ENCODE measurements at regions not wholly inside any gene's neighbourhood (a gene's known extent, or its start where the extent isn't known, plus 50 kb on each side); places are given as distances from the start of the nearest gene placed in this dataset.
"Not testable (repeated sequence)": the region's sequence is repeated elsewhere in the genome, so short reads cannot be mapped to it uniquely, and the experiment has no call there.

DNA sequence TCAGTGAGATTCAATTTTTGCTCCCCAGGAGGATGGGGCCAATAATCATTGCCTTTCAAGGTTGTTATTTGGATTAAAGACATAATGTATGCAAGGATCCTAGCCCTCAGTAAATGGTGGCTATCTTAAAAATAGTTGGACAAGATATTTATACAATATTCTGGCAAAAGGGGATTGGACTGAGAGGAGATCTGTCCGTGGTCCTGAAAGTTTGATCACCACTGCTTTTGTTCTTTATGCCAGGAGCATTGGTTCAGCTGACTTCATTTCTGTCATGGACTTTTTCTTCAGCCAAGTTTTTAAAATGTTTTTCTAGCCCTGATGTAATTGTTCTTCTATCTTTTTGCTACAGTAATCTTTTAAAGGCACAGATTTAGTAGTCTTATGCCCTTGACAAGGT is 70.2 kb upstream of the TCL1A start:
- Histone ChIP-seq H3K4me3 (ENCODE audit: low read depth, low read length) (no peak overlapping the region), H3K36me3 (ENCODE audit: control insufficient read depth, insufficient read depth, low read length) (no peaks in the 10 kb centered on the region), H3K27me3 (ENCODE audit: control insufficient read depth, insufficient read depth, low read length) (no peaks in the 10 kb centered on the region)
- CTCF ChIA-PET: interaction anchor here (2.0 kb wide), 1 partner anchor 11 kb away, joined by 8 read pairs; no protein-coding TSS in a partner anchor
- TF ChIP-seq, protein P1, sequence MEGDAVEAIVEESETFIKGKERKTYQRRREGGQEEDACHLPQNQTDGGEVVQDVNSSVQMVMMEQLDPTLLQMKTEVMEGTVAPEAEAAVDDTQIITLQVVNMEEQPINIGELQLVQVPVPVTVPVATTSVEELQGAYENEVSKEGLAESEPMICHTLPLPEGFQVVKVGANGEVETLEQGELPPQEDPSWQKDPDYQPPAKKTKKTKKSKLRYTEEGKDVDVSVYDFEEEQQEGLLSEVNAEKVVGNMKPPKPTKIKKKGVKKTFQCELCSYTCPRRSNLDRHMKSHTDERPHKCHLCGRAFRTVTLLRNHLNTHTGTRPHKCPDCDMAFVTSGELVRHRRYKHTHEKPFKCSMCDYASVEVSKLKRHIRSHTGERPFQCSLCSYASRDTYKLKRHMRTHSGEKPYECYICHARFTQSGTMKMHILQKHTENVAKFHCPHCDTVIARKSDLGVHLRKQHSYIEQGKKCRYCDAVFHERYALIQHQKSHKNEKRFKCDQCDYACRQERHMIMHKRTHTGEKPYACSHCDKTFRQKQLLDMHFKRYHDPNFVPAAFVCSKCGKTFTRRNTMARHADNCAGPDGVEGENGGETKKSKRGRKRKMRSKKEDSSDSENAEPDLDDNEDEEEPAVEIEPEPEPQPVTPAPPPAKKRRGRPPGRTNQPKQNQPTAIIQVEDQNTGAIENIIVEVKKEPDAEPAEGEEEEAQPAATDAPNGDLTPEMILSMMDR (IDR thresholded peaks at IDR 0.05; ENCODE audit: insufficient read depth, low read depth, low read length): no peak
- POLR2A ChIA-PET: no interaction called here
- no peak for DNase-seq (ENCODE audit: low read depth)

DNA sequence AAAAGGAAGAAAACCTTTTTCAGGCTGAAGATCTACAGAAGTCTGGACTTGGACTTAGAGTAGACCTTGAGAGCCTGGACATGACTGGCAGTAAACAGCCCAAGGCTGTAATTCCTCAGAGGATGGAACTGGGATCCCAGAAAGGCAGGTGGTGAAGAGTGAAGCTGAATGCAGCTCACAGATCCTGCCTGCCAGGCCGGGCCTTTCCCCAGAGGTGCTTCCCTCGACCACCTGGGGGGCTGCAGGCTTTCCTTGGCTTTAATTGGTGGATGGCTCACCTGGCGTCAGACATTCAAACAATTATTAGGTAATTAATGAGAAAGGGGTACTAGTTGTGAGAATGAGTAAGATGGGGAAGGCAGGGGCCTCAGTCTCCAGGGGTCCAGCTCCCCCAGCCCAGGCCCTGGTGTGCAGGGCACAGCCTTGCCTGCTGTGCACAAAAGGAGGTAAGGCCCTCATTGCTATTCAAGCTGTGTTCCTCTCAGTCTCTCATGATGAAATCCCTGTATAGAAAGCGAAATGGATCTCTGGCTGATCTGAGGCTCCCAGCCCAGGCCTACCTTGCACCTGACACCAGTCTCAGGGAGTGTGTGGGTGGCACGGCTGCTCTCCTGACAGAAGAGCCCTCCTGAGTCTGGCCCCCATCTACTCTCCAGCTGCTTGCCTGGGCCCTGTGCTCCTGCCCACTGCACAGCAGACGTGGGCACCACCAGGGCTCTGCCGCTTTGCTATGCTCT is 63.0 kb upstream of the TCL1A start:
- H3K4me3 ChIP-seq (ENCODE audit: low read depth, low read length): no peak overlapping the region
- no peaks in the 10 kb centered on the region for H3K27me3 ChIP-seq (ENCODE audit: control insufficient read depth, insufficient read depth, low read length)
- TF ChIP-seq, protein P1 (IDR thresholded peaks at IDR 0.05; ENCODE audit: insufficient read depth, low read depth, low read length): no peak
- ChIA-PET POLR2A (no interaction called here), CTCF (interaction anchor here (2.1 kb wide), 1 partner anchor 214 kb away, joined by 4 read pairs; no protein-coding TSS in a partner anchor)
- H3K36me3 ChIP-seq (ENCODE audit: control insufficient read depth, insufficient read depth, low read length): no peaks in the 10 kb centered on the region
- no peak for DNase-seq (ENCODE audit: low read depth)

- no peaks in the 10 kb centered on the region for H3K36me3 ChIP-seq (ENCODE audit: control insufficient read depth, insufficient read depth, low read length)
- no peak for DNase-seq (ENCODE audit: low read depth)
- H3K27me3 ChIP-seq (ENCODE audit: control insufficient read depth, insufficient read depth, low read length): no peaks in the 10 kb centered on the region
- H3K4me3 ChIP-seq (ENCODE audit: low read depth, low read length): no peak overlapping the region
- TF ChIP-seq, protein P1 (IDR thresholded peaks at IDR 0.05; ENCODE audit: insufficient read depth, low read depth, low read length): peak; percentile 85
- ChIA-PET CTCF (interaction anchor here (0.5 to 3.0 kb wide), 26 partner anchors 9 to 456 kb away, joined by 3 to 58 read pairs (median 4); no protein-coding TSS in a partner anchor), POLR2A (no interaction called here)
These were observed 60.6 kb upstream of the TCL1A start for GRCh38 chr14:95774265-95775160.

DNA sequence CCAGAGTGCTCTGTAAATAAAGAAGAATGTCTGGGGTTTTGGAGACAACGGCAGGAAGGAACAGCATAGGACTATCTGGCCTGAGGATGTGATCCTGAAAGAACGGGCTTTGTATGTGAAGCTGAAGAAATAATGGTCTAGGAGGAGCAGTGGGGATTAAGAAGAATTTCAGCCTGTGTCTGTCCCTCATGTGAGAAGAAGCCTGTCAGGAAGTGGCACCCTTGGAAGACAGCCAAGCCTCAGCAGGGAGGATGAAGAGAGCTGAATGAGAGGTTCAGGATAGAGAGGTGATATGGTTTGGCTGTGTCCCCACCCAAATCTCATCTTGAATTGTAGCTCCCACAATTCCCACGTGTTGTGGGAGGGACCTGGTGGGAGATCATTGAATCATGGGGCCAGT is 56.9 kb upstream of the TCL1A start:
- no peak for DNase-seq (ENCODE audit: low read depth)
- H3K27me3 ChIP-seq (ENCODE audit: control insufficient read depth, insufficient read depth, low read length): no peaks in the 10 kb centered on the region
- H3K36me3 ChIP-seq (ENCODE audit: control insufficient read depth, insufficient read depth, low read length): no peaks in the 10 kb centered on the region
- POLR2A ChIA-PET: no interaction called here
- CTCF ChIA-PET: interaction anchor here (1.7 kb wide), 1 partner anchor 209 kb away, joined by 4 read pairs; no protein-coding TSS in a partner anchor
- no peak overlapping the region for H3K4me3 ChIP-seq (ENCODE audit: low read depth, low read length)
- TF ChIP-seq, protein P1 (IDR thresholded peaks at IDR 0.05; ENCODE audit: insufficient read depth, low read depth, low read length): no peak

- DNase-seq (ENCODE audit: low read depth): no peak
- no peaks in the 10 kb centered on the region for H3K36me3 ChIP-seq (ENCODE audit: control insufficient read depth, insufficient read depth, low read length)
- ChIA-PET CTCF (no interaction called here), POLR2A (no interaction called here)
- H3K4me3 ChIP-seq (ENCODE audit: low read depth, low read length): no peak overlapping the region
- TF ChIP-seq, protein P1 (IDR thresholded peaks at IDR 0.05; ENCODE audit: insufficient read depth, low read depth, low read length): no peak
- H3K27me3 ChIP-seq (ENCODE audit: control insufficient read depth, insufficient read depth, low read length): no peaks in the 10 kb centered on the region
These were observed 56.1 kb upstream of the TCL1A start for GRCh38 chr14:95769976-95770375.

DNA sequence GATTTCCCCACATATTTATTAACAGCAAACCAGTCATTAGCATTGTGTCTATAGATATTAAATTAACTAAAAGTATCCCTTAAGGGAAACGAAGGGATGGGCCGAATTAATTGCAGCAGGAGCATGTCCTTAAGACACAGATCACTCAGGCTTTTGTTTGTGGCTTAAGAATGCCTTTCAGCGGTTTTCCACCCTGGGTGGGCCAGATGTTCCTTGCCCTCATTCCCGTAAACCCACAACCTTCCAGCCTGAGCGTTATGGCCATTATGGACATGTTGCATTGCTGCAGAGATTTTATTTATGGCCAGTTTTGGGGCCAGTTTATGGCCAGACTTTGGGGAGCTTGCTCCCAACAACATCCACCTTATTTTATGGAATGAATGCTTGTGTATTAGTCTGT is 55.5 kb upstream of the TCL1A start:
- H3K4me3 ChIP-seq (ENCODE audit: low read depth, low read length); CTCF ChIA-PET; H3K27me3 ChIP-seq (ENCODE audit: control insufficient read depth, insufficient read depth, low read length); DNase-seq (ENCODE audit: low read depth); H3K36me3 ChIP-seq (ENCODE audit: control insufficient read depth, insufficient read depth, low read length); POLR2A ChIA-PET: not testable (repeated sequence)

Measured in BJ (cell line).